Endodermal cell (in vitro differentiated cells): ENCODE measurements at regions not wholly inside any gene's neighbourhood (a gene's known extent, or its start where the extent isn't known, plus 50 kb on each side); places are given as distances from the start of the nearest gene placed in this dataset.

Source experiments
- DNase-seq: peaks from one replicate; pipeline ENCODE4 v3.0.0-alpha.2; 2017
- H3K27ac ChIP-seq: 2 replicates; pipeline ENCODE4 v1.5.1; 2013; ENCODE audit warnings: mild to moderate bottlenecking, low read depth, low read length, moderate library complexity
- H3K27me3 ChIP-seq: 2 replicates; pipeline ENCODE4 v1.6.1; 2013; ENCODE audit warnings: mild to moderate bottlenecking, low read length, moderate library complexity; ENCODE audit not compliant: insufficient read depth, control insufficient read depth, poor library complexity, severe bottlenecking
- H3K36me3 ChIP-seq: 2 replicates; pipeline ENCODE4 v1.7.0; 2013; ENCODE audit warnings: mild to moderate bottlenecking, low read length, moderate library complexity; ENCODE audit not compliant: control insufficient read depth, insufficient read depth
- H3K4me1 ChIP-seq: one replicate; pipeline ENCODE4 v1.7.0; 2013; ENCODE audit warnings: low read length; ENCODE audit not compliant: control insufficient read depth, insufficient read depth
- H3K4me3 ChIP-seq: 2 replicates; pipeline ENCODE4 v1.5.1; 2013; ENCODE audit warnings: mild to moderate bottlenecking, low read length, moderate library complexity
- H3K9ac ChIP-seq: 2 replicates; pipeline ENCODE4 v1.6.1; 2013; ENCODE audit warnings: mild to moderate bottlenecking, low read length, moderate library complexity; ENCODE audit not compliant: poor library complexity, severe bottlenecking; ENCODE audit errors: extremely low read depth
- H3K9me3 ChIP-seq: 2 replicates; pipeline ENCODE4 v1.6.1; 2013; ENCODE audit warnings: mild to moderate bottlenecking, low read length, moderate library complexity; ENCODE audit not compliant: control insufficient read depth
- H3K27ac Mint-ChIP-seq: 2 replicates; pipeline ENCODE4 v1.8.0; 2020; ENCODE audit warnings: mixed read lengths
- H3K27me3 Mint-ChIP-seq: 2 replicates; pipeline ENCODE4 v1.8.0; 2021; ENCODE audit warnings: mild to moderate bottlenecking, mixed read lengths; ENCODE audit not compliant: insufficient read depth
- H3K36me3 Mint-ChIP-seq: 2 replicates; pipeline ENCODE4 v1.8.0; 2020; ENCODE audit warnings: low read depth, mixed read lengths
- H3K4me1 Mint-ChIP-seq: 2 replicates; pipeline ENCODE4 v1.8.0; 2020; ENCODE audit warnings: mixed read lengths
- H3K4me3 Mint-ChIP-seq: 2 replicates; pipeline ENCODE4 v1.8.0; 2020; ENCODE audit warnings: mild to moderate bottlenecking, moderate library complexity, mixed read lengths
- H3K9me3 Mint-ChIP-seq: 2 replicates; pipeline ENCODE4 v1.8.0; 2020; ENCODE audit warnings: mild to moderate bottlenecking, mixed read lengths
- WGBS, 2 experiments: methylation state at CpG; one replicate each; pipeline versions ENCODE4 v1.1.5 to v1.1.7; 2013; ENCODE audit warnings: missing lambda C conversion rate in 2 of 2, mixed read lengths in 1 of 2; ENCODE audit not compliant: insufficient coverage in 1 of 2, insufficient read length in 1 of 2; 5-methylcytosine and 5-hydroxymethylcytosine counted together
- TF ChIP-seq, protein P1 (sequence below): fragments of 200-600 bp; sonication (generic); conservative IDR thresholded peaks from 2 replicates; pipeline ENCODE4 v1.5.0; 2021; ENCODE audit warnings: antibody characterized with exemption, mild to moderate bottlenecking

GRCh38 chr2:129748653-129749052 is 230.8 kb upstream of the RAB6C start:
- no peak overlapping the region for H3K27ac Mint-ChIP-seq
- Histone ChIP-seq H3K36me3 (no peaks in the 10 kb centered on the region), H3K27ac (no peak overlapping the region), H3K27me3 (no peaks in the 10 kb centered on the region), H3K4me3 (no peak overlapping the region), H3K9me3 (no peaks in the 10 kb centered on the region), H3K9ac (no peak overlapping the region), H3K4me1 (no peaks in the 10 kb centered on the region)
- peak; percentile 62 for DNase-seq
- no peak overlapping the region for H3K4me3 Mint-ChIP-seq
- H3K36me3 Mint-ChIP-seq, result no peaks in the 10 kb centered on the region
- H3K9me3 Mint-ChIP-seq, result peaks cover 10% of the 10 kb centered on the region
- WGBS, 2 experiments, result 69 to 89% methylated on average over 4 to 6 of the region's 6 CpGs
- no peaks in the 10 kb centered on the region for H3K27me3 Mint-ChIP-seq
- TF ChIP-seq, protein P1, sequence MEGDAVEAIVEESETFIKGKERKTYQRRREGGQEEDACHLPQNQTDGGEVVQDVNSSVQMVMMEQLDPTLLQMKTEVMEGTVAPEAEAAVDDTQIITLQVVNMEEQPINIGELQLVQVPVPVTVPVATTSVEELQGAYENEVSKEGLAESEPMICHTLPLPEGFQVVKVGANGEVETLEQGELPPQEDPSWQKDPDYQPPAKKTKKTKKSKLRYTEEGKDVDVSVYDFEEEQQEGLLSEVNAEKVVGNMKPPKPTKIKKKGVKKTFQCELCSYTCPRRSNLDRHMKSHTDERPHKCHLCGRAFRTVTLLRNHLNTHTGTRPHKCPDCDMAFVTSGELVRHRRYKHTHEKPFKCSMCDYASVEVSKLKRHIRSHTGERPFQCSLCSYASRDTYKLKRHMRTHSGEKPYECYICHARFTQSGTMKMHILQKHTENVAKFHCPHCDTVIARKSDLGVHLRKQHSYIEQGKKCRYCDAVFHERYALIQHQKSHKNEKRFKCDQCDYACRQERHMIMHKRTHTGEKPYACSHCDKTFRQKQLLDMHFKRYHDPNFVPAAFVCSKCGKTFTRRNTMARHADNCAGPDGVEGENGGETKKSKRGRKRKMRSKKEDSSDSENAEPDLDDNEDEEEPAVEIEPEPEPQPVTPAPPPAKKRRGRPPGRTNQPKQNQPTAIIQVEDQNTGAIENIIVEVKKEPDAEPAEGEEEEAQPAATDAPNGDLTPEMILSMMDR, result peak; percentile 74
- peaks cover 8% of the 10 kb centered on the region for H3K4me1 Mint-ChIP-seq

DNA sequence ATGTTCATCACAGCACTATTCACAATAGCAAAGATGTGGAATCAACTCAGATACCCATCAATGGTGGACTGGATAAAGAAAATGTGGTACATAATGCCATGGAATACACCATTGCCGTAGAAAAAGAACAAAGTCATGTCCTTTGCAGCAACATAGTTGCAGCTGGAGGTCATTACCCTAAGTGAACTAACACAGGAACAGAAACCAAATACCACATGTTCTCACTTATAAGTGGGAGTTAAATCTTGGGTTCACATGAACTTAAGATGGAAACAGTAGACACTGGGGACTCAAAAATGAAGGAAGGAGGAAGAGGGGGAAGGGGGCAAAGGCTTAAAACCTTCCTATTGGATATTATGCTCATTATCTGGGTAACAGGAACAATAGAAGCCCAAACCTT is 228.1 kb upstream of the RAB6C start:
- Mint-ChIP-seq H3K4me1 (no peaks in the 10 kb centered on the region), H3K4me3 (no peak overlapping the region), H3K9me3 (peaks cover 7% of the 10 kb centered on the region), H3K27me3 (peaks cover 4% of the 10 kb centered on the region), H3K27ac (no peak overlapping the region), H3K36me3 (no peaks in the 10 kb centered on the region)
- 88% methylated on average over 1 of the region's 1 CpG; no CpG with 5 or more reads in 1 of the 2 experiments for WGBS, 2 experiments
- H3K36me3 ChIP-seq, result no peaks in the 10 kb centered on the region
- TF ChIP-seq, protein P1, result no peak
- no peaks in the 10 kb centered on the region for H3K9me3 ChIP-seq
- H3K27ac ChIP-seq, result no peak overlapping the region
- H3K9ac ChIP-seq, result no peak overlapping the region
- peak; percentile 7 for DNase-seq
- no peak overlapping the region for H3K4me3 ChIP-seq
- no peaks in the 10 kb centered on the region for H3K4me1 ChIP-seq
- no peaks in the 10 kb centered on the region for H3K27me3 ChIP-seq

GRCh38 chr2:129752176-129752575 is 227.3 kb upstream of the RAB6C start:
- no peak overlapping the region for H3K27ac ChIP-seq
- H3K36me3 Mint-ChIP-seq, result no peaks in the 10 kb centered on the region
- no peak overlapping the region for H3K9ac ChIP-seq
- peaks cover 6% of the 10 kb centered on the region for H3K27me3 Mint-ChIP-seq
- no peak overlapping the region for H3K27ac Mint-ChIP-seq
- H3K9me3 Mint-ChIP-seq, result peaks cover 5% of the 10 kb centered on the region
- TF ChIP-seq, protein P1, result no peak
- DNase-seq, result peak; percentile 2
- no peak overlapping the region for H3K4me3 ChIP-seq
- no peak overlapping the region for H3K4me3 Mint-ChIP-seq
- H3K4me1 ChIP-seq, result no peaks in the 10 kb centered on the region
- no peaks in the 10 kb centered on the region for H3K27me3 ChIP-seq
- no peaks in the 10 kb centered on the region for H3K4me1 Mint-ChIP-seq
- no peaks in the 10 kb centered on the region for H3K36me3 ChIP-seq
- WGBS, 2 experiments, result 96% methylated on average over 3 of the region's 3 CpGs
- no peaks in the 10 kb centered on the region for H3K9me3 ChIP-seq
